ENCODE measurements at regions not wholly inside any gene's neighbourhood (a gene's known extent, or its start where the extent isn't known, plus 50 kb on each side); places are given as distances from the start of the nearest gene placed in this dataset.

- TF ChIP-seq POLR2A (IDR thresholded peaks at IDR 0.05), result no peak
- TF ChIP-seq CTCF (IDR thresholded peaks at IDR 0.05), result no peak
Measured at GRCh38 chr9:80426992-80427391, 855.2 kb downstream of the TLE4 start.
